ENCODE measurements at regions not wholly inside any gene's neighbourhood (a gene's known extent, or its start where the extent isn't known, plus 50 kb on each side); places are given as distances from the start of the nearest gene placed in this dataset.

DNA sequence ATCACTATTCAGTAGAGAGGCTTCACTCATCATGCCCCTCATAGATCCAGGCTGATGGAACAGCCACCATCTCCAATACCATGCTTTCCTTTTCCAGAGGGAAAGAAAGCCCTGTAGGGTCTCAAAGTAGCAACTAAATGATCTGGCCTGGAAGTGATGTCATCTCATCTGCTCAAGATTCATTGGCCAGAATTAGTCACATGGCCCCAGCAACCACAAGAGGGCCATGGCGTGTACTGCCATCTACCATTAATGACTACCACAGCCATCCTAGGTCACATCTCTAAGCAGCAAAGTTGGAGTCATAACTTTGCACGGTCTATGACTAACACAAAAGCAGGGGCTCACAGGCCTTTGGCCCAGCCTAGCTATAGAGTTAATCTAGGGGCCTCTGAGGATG lies 194.8 kb downstream of the KIT start:
- Histone ChIP-seq H3K27ac (ENCODE audit: low read length) (no peak overlapping the region), H3K9ac (ENCODE audit: low read length) (no peak overlapping the region), H3K4me3 (ENCODE audit: low read length) (no peak overlapping the region), H2AFZ (ENCODE audit: low read length) (no peak overlapping the region), H3K9me3 (ENCODE audit: low read length) (no peaks in the 10 kb centered on the region), H3K36me3 (ENCODE audit: insufficient read depth, low read length) (no peaks in the 10 kb centered on the region), H3K9me2 (replicated peaks; ENCODE audit: insufficient read depth, low read length) (0 out of 2 replicates have a peak, but pooled peaks cover 5% of the 10 kb centered on the region), H3K79me2 (ENCODE audit: low read length) (no peaks in the 10 kb centered on the region), H4K20me1 (ENCODE audit: insufficient read depth, low read depth, low read length) (no peaks in the 10 kb centered on the region), H3K4me1 (ENCODE audit: low read length) (peaks cover 19% of the 10 kb centered on the region), H3K27me3 (ENCODE audit: low read length) (no peaks in the 10 kb centered on the region), H3K4me2 (ENCODE audit: low read depth, low read length, poor library complexity, severe bottlenecking) (no peak overlapping the region)
- peak; percentile 48 for DNase-seq

DNA sequence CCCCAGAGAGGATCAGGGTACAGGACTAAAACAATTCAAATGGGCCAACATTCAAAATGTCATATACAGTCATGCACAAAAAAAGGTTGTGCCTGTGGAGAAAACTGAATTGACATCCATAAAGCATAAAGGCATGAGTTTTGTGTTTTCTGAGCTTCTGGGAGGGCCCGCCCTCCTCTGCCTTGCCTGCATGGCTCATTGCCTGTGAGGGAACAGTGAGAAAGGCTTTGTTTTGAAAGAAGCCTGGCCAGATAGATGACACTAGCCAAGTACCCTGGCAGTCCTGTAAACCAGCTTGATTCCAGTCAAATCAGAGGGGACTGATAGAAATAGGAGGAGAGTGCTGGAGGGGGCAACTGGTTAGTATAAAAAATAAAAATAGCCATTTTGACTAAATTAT lies 194.3 kb downstream of the KIT start:
- Histone ChIP-seq H3K27ac (ENCODE audit: low read length) (no peak overlapping the region), H2AFZ (ENCODE audit: low read length) (no peak overlapping the region), H3K4me2 (ENCODE audit: low read depth, low read length, poor library complexity, severe bottlenecking) (no peak overlapping the region), H3K9me3 (ENCODE audit: low read length) (no peaks in the 10 kb centered on the region), H3K9me2 (replicated peaks; ENCODE audit: insufficient read depth, low read length) (0 out of 2 replicates have a peak, but pooled peaks cover 5% of the 10 kb centered on the region), H3K9ac (ENCODE audit: low read length) (no peak overlapping the region), H4K20me1 (ENCODE audit: insufficient read depth, low read depth, low read length) (no peaks in the 10 kb centered on the region), H3K4me3 (ENCODE audit: low read length) (no peak overlapping the region), H3K27me3 (ENCODE audit: low read length) (no peaks in the 10 kb centered on the region), H3K36me3 (ENCODE audit: insufficient read depth, low read length) (no peaks in the 10 kb centered on the region), H3K4me1 (ENCODE audit: low read length) (peaks cover 22% of the 10 kb centered on the region), H3K79me2 (ENCODE audit: low read length) (no peaks in the 10 kb centered on the region)
- no peak for DNase-seq

DNA sequence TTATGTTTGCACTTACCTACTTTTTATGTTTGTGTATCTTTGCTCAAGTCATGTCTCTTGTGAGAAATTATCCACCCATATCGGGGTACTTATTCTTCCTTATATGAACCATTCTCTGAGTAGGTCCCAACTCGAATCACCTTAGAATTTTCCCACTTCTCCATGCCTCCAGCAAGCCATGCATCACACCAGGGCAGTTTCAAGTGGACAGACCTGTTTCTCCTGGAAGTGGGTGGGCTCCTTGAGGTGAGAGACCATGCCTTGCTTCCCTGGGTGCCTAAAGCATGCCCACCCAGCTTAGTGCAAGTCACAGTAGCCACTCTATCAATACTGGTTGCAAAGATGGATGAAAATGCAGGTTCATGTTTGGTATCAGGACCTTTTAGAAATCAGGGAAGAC lies 187.2 kb downstream of the KIT start:
- no peak overlapping the region for H2AFZ ChIP-seq (ENCODE audit: low read length)
- H4K20me1 ChIP-seq (ENCODE audit: insufficient read depth, low read depth, low read length), result no peaks in the 10 kb centered on the region
- peaks cover 64% of the 10 kb centered on the region for H3K4me1 ChIP-seq (ENCODE audit: low read length)
- peak; percentile 28 for DNase-seq
- H3K4me3 ChIP-seq (ENCODE audit: low read length), result peak overlapping the region; percentile 64
- peak overlapping the region; percentile 40; the same call in 1 of the 2 replicates for H3K9ac ChIP-seq (ENCODE audit: low read length)
- no peak overlapping the region for H3K27ac ChIP-seq (ENCODE audit: low read length)
- H3K27me3 ChIP-seq (ENCODE audit: low read length), result no peaks in the 10 kb centered on the region
- no peaks in the 10 kb centered on the region for H3K79me2 ChIP-seq (ENCODE audit: low read length)
- no peaks in the 10 kb centered on the region for H3K9me2 ChIP-seq (replicated peaks; ENCODE audit: insufficient read depth, low read length)
- H3K36me3 ChIP-seq (ENCODE audit: insufficient read depth, low read length), result no peaks in the 10 kb centered on the region
- peak overlapping the region; percentile 97 for H3K4me2 ChIP-seq (ENCODE audit: low read depth, low read length, poor library complexity, severe bottlenecking)
- no peaks in the 10 kb centered on the region for H3K9me3 ChIP-seq (ENCODE audit: low read length)

DNA sequence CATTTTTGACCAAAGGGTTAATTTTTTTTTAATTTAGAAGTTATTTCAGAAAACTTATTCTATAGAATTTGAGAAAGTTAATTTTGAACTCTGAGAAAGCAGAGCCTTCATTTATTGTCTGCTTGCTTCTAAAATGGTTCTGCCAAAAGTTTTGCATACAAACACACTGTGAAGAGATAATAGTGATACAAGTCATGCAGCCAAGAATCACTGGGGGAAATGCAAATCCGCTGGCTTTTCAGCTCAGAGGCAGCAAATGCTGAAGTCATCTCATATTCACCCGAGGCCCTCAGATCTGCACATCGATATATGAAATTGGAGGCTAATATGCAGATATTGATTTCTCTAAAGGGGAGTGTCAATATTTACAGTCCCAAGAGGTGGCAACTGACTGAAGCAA lies 186.2 kb downstream of the KIT start:
- H3K79me2 ChIP-seq (ENCODE audit: low read length), result no peaks in the 10 kb centered on the region
- DNase-seq, result peak; percentile 89

DNA sequence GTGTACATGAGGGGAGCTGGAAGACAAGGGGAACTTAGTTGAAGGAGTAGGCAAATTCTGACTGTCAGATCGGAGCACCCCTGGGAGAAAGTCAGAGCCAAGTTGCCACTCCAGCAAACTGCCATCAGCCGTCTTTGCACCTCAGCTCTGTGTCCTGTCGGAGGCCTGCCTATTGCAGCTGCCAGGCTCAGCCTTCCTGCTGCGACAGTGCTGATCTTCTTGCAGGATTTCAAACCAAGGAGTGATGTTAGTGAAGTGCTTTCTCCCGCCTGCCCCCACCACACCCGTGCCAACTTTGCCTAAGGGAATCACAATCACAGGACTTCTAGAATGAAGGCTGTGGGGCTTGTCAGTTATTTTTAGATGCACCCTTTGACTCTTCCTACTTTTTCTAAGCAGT lies 185.3 kb downstream of the KIT start:
- H3K4me1 ChIP-seq (ENCODE audit: low read length), result peaks cover 64% of the 10 kb centered on the region
- no peaks in the 10 kb centered on the region for H3K27me3 ChIP-seq (ENCODE audit: low read length)
- DNase-seq, result peak; percentile 85
- peak overlapping the region; percentile 93 for H3K27ac ChIP-seq (ENCODE audit: low read length)
- no peaks in the 10 kb centered on the region for H3K9me2 ChIP-seq (replicated peaks; ENCODE audit: insufficient read depth, low read length)
- peak overlapping the region; percentile 63 for H3K9ac ChIP-seq (ENCODE audit: low read length)
- H3K79me2 ChIP-seq (ENCODE audit: low read length), result no peaks in the 10 kb centered on the region
- no peaks in the 10 kb centered on the region for H4K20me1 ChIP-seq (ENCODE audit: insufficient read depth, low read depth, low read length)
- H2AFZ ChIP-seq (ENCODE audit: low read length), result peak overlapping the region; percentile 61
- no peaks in the 10 kb centered on the region for H3K9me3 ChIP-seq (ENCODE audit: low read length)
- no peaks in the 10 kb centered on the region for H3K36me3 ChIP-seq (ENCODE audit: insufficient read depth, low read length)
- H3K4me3 ChIP-seq (ENCODE audit: low read length), result peak overlapping the region; percentile 64
- peak overlapping the region; percentile 97 for H3K4me2 ChIP-seq (ENCODE audit: low read depth, low read length, poor library complexity, severe bottlenecking)

More for the DNA sequence above, 186.2 kb downstream of the KIT start:
- H3K4me1 ChIP-seq (ENCODE audit: low read length), result peaks cover 64% of the 10 kb centered on the region
- H3K9me2 ChIP-seq (replicated peaks; ENCODE audit: insufficient read depth, low read length), result no peaks in the 10 kb centered on the region
- peak overlapping the region; percentile 93 for H3K27ac ChIP-seq (ENCODE audit: low read length)
- peak overlapping the region; percentile 64 for H3K4me3 ChIP-seq (ENCODE audit: low read length)
- peak overlapping the region; percentile 97 for H3K4me2 ChIP-seq (ENCODE audit: low read depth, low read length, poor library complexity, severe bottlenecking)
- peak overlapping the region; percentile 61; the same call in 1 of the 2 replicates for H2AFZ ChIP-seq (ENCODE audit: low read length)
- H4K20me1 ChIP-seq (ENCODE audit: insufficient read depth, low read depth, low read length), result no peaks in the 10 kb centered on the region
- no peaks in the 10 kb centered on the region for H3K9me3 ChIP-seq (ENCODE audit: low read length)
- peak overlapping the region; percentile 63 for H3K9ac ChIP-seq (ENCODE audit: low read length)
- no peaks in the 10 kb centered on the region for H3K36me3 ChIP-seq (ENCODE audit: insufficient read depth, low read length)
- no peaks in the 10 kb centered on the region for H3K27me3 ChIP-seq (ENCODE audit: low read length)

DNA sequence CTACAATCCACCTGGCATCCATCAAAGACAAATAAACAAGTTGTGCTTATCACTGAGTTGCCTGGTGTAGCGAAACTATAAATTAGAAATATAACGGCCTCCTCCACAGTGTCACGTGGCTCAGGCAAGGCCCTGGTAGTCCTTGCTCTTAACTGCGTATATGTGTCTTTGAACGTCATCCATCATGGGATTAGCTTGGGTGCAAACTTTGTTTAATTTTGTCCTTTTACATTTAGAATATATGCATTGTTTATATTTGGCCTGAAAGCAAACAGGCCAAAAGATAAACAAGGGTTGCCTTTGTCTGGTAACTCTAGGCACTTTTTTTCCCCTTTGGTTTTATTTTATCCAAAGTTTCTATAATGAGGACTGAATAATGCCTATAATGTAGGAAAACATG lies 184.9 kb downstream of the KIT start:
- Histone ChIP-seq H3K9ac (ENCODE audit: low read length) (peak overlapping the region; percentile 27), H2AFZ (ENCODE audit: low read length) (peak overlapping the region; percentile 70; the same call in 1 of the 2 replicates)

DNA sequence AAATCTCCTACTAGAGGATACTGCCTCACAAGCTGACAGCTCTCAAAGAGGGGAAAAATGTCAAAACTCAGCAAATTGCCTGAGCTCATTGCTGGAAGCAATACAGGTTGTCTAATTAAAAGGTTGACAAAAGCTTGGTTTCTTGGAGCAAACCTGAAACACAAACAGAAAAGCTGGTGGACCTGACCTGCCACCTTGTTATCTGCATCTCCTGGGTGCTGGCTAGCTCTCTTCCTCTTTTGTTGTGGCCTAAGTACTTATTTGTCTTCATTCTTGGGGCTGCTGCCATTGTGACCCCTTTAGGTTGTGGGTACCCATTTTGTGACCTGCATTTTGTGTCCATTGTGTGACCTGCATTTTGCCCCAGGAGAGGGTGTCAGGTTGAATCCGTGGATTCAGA lies 184.5 kb downstream of the KIT start:
- H3K27me3 ChIP-seq (ENCODE audit: low read length), result no peaks in the 10 kb centered on the region
- H3K4me3 ChIP-seq (ENCODE audit: low read length), result peak overlapping the region; percentile 14
- H3K4me1 ChIP-seq (ENCODE audit: low read length), result peaks cover 62% of the 10 kb centered on the region
- H3K27ac ChIP-seq (ENCODE audit: low read length), result peak overlapping the region; percentile 93
- no peaks in the 10 kb centered on the region for H3K9me2 ChIP-seq (replicated peaks; ENCODE audit: insufficient read depth, low read length)
- peak overlapping the region; percentile 97 for H3K4me2 ChIP-seq (ENCODE audit: low read depth, low read length, poor library complexity, severe bottlenecking)
- no peaks in the 10 kb centered on the region for H3K9me3 ChIP-seq (ENCODE audit: low read length)
- H2AFZ ChIP-seq (ENCODE audit: low read length), result peak overlapping the region; percentile 70
- H3K9ac ChIP-seq (ENCODE audit: low read length), result peak overlapping the region; percentile 27
- DNase-seq, result peak; percentile 63
- no peaks in the 10 kb centered on the region for H4K20me1 ChIP-seq (ENCODE audit: insufficient read depth, low read depth, low read length)
- no peaks in the 10 kb centered on the region for H3K79me2 ChIP-seq (ENCODE audit: low read length)
- H3K36me3 ChIP-seq (ENCODE audit: insufficient read depth, low read length), result no peaks in the 10 kb centered on the region

More for the DNA sequence above, 184.9 kb downstream of the KIT start:
- Histone ChIP-seq H3K36me3 (ENCODE audit: insufficient read depth, low read length) (no peaks in the 10 kb centered on the region), H3K4me2 (ENCODE audit: low read depth, low read length, poor library complexity, severe bottlenecking) (peak overlapping the region; percentile 97), H3K79me2 (ENCODE audit: low read length) (no peaks in the 10 kb centered on the region), H3K4me1 (ENCODE audit: low read length) (peaks cover 64% of the 10 kb centered on the region), H3K27me3 (ENCODE audit: low read length) (no peaks in the 10 kb centered on the region), H3K27ac (ENCODE audit: low read length) (peak overlapping the region; percentile 93), H3K4me3 (ENCODE audit: low read length) (peak overlapping the region; percentile 14), H3K9me3 (ENCODE audit: low read length) (no peaks in the 10 kb centered on the region), H3K9me2 (replicated peaks; ENCODE audit: insufficient read depth, low read length) (no peaks in the 10 kb centered on the region), H4K20me1 (ENCODE audit: insufficient read depth, low read depth, low read length) (no peaks in the 10 kb centered on the region)
- DNase-seq, result no peak

DNA sequence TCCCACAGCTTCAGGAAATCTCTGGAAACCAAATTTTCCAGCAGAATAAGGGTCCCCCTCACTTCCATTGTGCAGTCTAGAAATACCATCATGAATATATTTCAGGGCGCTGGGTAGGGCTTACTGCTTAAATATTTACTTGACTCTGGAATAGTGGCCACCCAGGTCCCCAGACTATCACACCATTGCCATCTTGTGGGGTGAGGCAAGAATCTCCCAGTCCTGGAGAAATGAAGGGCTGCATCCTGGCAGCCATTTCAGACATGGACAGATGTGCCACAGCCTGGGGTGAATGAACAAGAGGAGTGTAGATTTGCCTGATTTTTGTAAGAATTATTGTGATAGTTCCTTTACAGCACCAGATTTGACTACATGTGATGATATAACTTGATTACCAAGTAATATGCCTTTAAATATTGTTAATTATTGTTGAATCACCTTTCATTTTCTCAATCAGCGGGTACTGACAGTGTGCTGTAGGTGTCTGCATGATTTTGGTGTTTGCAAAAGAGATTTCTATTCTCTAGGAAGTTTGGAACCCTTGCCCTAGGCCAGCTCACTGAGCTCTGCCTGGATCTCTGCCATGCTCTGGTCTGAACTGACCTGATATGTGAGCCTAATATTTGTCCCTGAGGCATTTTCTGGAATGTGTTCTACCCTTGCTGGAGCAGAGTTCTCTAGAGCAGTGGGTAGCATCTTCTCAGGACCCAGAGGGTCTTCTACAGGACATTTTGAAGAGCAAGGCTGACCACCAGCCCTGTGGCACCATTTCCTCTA lies 183.4 kb downstream of the KIT start:
- Histone ChIP-seq H3K27ac (ENCODE audit: low read length) (no peak overlapping the region), H3K4me1 (ENCODE audit: low read length) (peaks cover 56% of the 10 kb centered on the region), H2AFZ (ENCODE audit: low read length) (peak overlapping the region; percentile 72), H3K36me3 (ENCODE audit: insufficient read depth, low read length) (no peaks in the 10 kb centered on the region), H3K9ac (ENCODE audit: low read length) (0 out of 2 replicates have a peak overlapping the region, but pooled peaks have one; percentile 27), H3K27me3 (ENCODE audit: low read length) (no peaks in the 10 kb centered on the region), H3K4me3 (ENCODE audit: low read length) (no peak overlapping the region), H3K9me3 (ENCODE audit: low read length) (no peaks in the 10 kb centered on the region), H3K4me2 (ENCODE audit: low read depth, low read length, poor library complexity, severe bottlenecking) (peak overlapping the region; percentile 97), H3K9me2 (replicated peaks; ENCODE audit: insufficient read depth, low read length) (no peaks in the 10 kb centered on the region), H4K20me1 (ENCODE audit: insufficient read depth, low read depth, low read length) (no peaks in the 10 kb centered on the region), H3K79me2 (ENCODE audit: low read length) (no peaks in the 10 kb centered on the region)
- peak; percentile 65 for DNase-seq
